Activated CD8-positive, alpha-beta T cell treated with anti-CD3 and anti-CD28 coated beads, Interleukin-2, amount 10 ng/mL, durations not matched to agents 7 days and 5 days (primary cell): ENCODE measurements at regions not wholly inside any gene's neighbourhood (a gene's known extent, or its start where the extent isn't known, plus 50 kb on each side); places are given as distances from the start of the nearest gene placed in this dataset.

Source experiments
- ATAC-seq: fragments of 150-1000 bp; cut with Tn5 transposase; one replicate; pipeline ENCODE4 v1.10.0; 2021; ENCODE audit warnings: moderate library complexity
- CTCF ChIA-PET: fragments of 350-600 bp; sonication (Branson Sonifier 250); formaldehyde crosslinking; loops from one replicate; lab custom pipeline; 2021; ENCODE audit warnings: antibody characterized with exemption; lab: Charles Lee
- POLR2A ChIA-PET: fragments of 350-600 bp; sonication (Branson Sonifier 250); formaldehyde crosslinking; loops from one replicate; lab custom pipeline; 2021; ENCODE audit warnings: antibody characterized with exemption; lab: Charles Lee
- DNase-seq: peaks from one replicate; pipeline ENCODE4 v3.0.0-alpha.2; 2020
- H3K27ac Mint-ChIP-seq: one replicate; pipeline ENCODE4 v1.8.0; 2021; ENCODE audit warnings: mild to moderate bottlenecking, mixed read lengths
- H3K27me3 Mint-ChIP-seq: one replicate; pipeline ENCODE4 v1.8.0; 2021; ENCODE audit warnings: low read depth, mixed read lengths
- H3K36me3 Mint-ChIP-seq: one replicate; pipeline ENCODE4 v1.8.0; 2021; ENCODE audit warnings: low read depth, mixed read lengths
- H3K4me1 Mint-ChIP-seq: one replicate; pipeline ENCODE4 v1.8.0; 2021; ENCODE audit warnings: low read depth, mixed read lengths
- H3K4me3 Mint-ChIP-seq: one replicate; pipeline ENCODE4 v1.8.0; 2021; ENCODE audit warnings: mild to moderate bottlenecking, mixed read lengths
- H3K9me3 Mint-ChIP-seq: one replicate; pipeline ENCODE4 v1.8.0; 2022; ENCODE audit warnings: mixed read lengths; ENCODE audit not compliant: insufficient read depth

- H3K9me3 Mint-ChIP-seq = no peaks in the 10 kb centered on the region
- ChIA-PET CTCF (no interaction called here), POLR2A (no interaction called here)
- no peaks in the 10 kb centered on the region for H3K27me3 Mint-ChIP-seq
- DNase-seq = no peak
- H3K4me1 Mint-ChIP-seq = no peaks in the 10 kb centered on the region
- H3K27ac Mint-ChIP-seq = no peak overlapping the region
- no peaks in the 10 kb centered on the region for H3K36me3 Mint-ChIP-seq
- ATAC-seq = no peak
- no peak overlapping the region for H3K4me3 Mint-ChIP-seq
Measured at GRCh38 chr2:71887196-71887595, 260.5 kb downstream of the CYP26B1 start.

- Mint-ChIP-seq H3K36me3 (no peaks in the 10 kb centered on the region), H3K27me3 (no peaks in the 10 kb centered on the region), H3K4me1 (no peaks in the 10 kb centered on the region), H3K9me3 (no peaks in the 10 kb centered on the region), H3K27ac (no peak overlapping the region), H3K4me3 (no peak overlapping the region)
- CTCF ChIA-PET = no interaction called here
- ATAC-seq (no peak), DNase-seq (no peak)
- POLR2A ChIA-PET = no interaction called here
Measured at GRCh38 chr2:71886241-71886640, 261.4 kb downstream of the CYP26B1 start.

- Mint-ChIP-seq H3K9me3 (no peaks in the 10 kb centered on the region), H3K36me3 (no peaks in the 10 kb centered on the region), H3K4me1 (no peaks in the 10 kb centered on the region), H3K27me3 (no peaks in the 10 kb centered on the region), H3K4me3 (no peak overlapping the region), H3K27ac (no peak overlapping the region)
- DNase-seq (no peak), ATAC-seq (no peak)
- POLR2A ChIA-PET = no interaction called here
- CTCF ChIA-PET = no interaction called here
Measured at GRCh38 chr2:71884303-71885042, 263.2 kb downstream of the CYP26B1 start.

- Mint-ChIP-seq H3K27me3 (no peaks in the 10 kb centered on the region), H3K36me3 (no peaks in the 10 kb centered on the region), H3K27ac (no peak overlapping the region), H3K4me1 (no peaks in the 10 kb centered on the region), H3K4me3 (no peak overlapping the region), H3K9me3 (no peaks in the 10 kb centered on the region)
- DNase-seq (no peak), ATAC-seq (no peak)
- CTCF ChIA-PET = no interaction called here
- POLR2A ChIA-PET = no interaction called here
Measured at GRCh38 chr2:71882949-71883472, 264.7 kb downstream of the CYP26B1 start.

- no peak overlapping the region for H3K27ac Mint-ChIP-seq
- no peaks in the 10 kb centered on the region for H3K4me1 Mint-ChIP-seq
- ChIA-PET POLR2A (no interaction called here), CTCF (no interaction called here)
- no peaks in the 10 kb centered on the region for H3K9me3 Mint-ChIP-seq
- DNase-seq (no peak), ATAC-seq (no peak)
- H3K27me3 Mint-ChIP-seq = no peaks in the 10 kb centered on the region
- H3K4me3 Mint-ChIP-seq = no peak overlapping the region
- no peaks in the 10 kb centered on the region for H3K36me3 Mint-ChIP-seq
Measured at GRCh38 chr2:71882236-71882946, 265.3 kb downstream of the CYP26B1 start.

- Mint-ChIP-seq H3K27ac (no peak overlapping the region), H3K4me3 (no peak overlapping the region), H3K4me1 (no peaks in the 10 kb centered on the region), H3K36me3 (no peaks in the 10 kb centered on the region), H3K27me3 (no peaks in the 10 kb centered on the region), H3K9me3 (no peaks in the 10 kb centered on the region)
- DNase-seq (no peak), ATAC-seq (no peak)
- ChIA-PET CTCF (no interaction called here), POLR2A (no interaction called here)
Measured at GRCh38 chr2:71880846-71881610, 266.6 kb downstream of the CYP26B1 start.

- Mint-ChIP-seq H3K4me1 (no peaks in the 10 kb centered on the region), H3K4me3 (no peak overlapping the region), H3K27ac (no peak overlapping the region), H3K27me3 (no peaks in the 10 kb centered on the region), H3K36me3 (no peaks in the 10 kb centered on the region), H3K9me3 (no peaks in the 10 kb centered on the region)
- no peak for DNase-seq
- ATAC-seq = no peak
- CTCF ChIA-PET = no interaction called here
- POLR2A ChIA-PET = no interaction called here
Measured at GRCh38 chr2:71880287-71880686, 267.4 kb downstream of the CYP26B1 start.

GRCh38 chr2:71879509-71880184, 268.0 kb downstream of the CYP26B1 start:
- ChIA-PET POLR2A (no interaction called here), CTCF (no interaction called here)
- Mint-ChIP-seq H3K4me3 (no peak overlapping the region), H3K27me3 (no peaks in the 10 kb centered on the region), H3K36me3 (no peaks in the 10 kb centered on the region), H3K9me3 (no peaks in the 10 kb centered on the region), H3K4me1 (no peaks in the 10 kb centered on the region), H3K27ac (no peak overlapping the region)
- ATAC-seq (no peak), DNase-seq (no peak)

- H3K9me3 Mint-ChIP-seq = no peaks in the 10 kb centered on the region
Measured at GRCh38 chr2:71878626-71879508, 268.8 kb downstream of the CYP26B1 start.

GRCh38 chr2:71877636-71878035, 270.0 kb downstream of the CYP26B1 start:
- Mint-ChIP-seq H3K36me3 (no peaks in the 10 kb centered on the region), H3K27me3 (no peaks in the 10 kb centered on the region), H3K27ac (no peak overlapping the region), H3K9me3 (no peaks in the 10 kb centered on the region), H3K4me1 (no peaks in the 10 kb centered on the region), H3K4me3 (no peak overlapping the region)
- POLR2A ChIA-PET = no interaction called here
- DNase-seq (no peak), ATAC-seq (no peak)
- CTCF ChIA-PET = no interaction called here

More at GRCh38 chr2:71878626-71879508, 268.8 kb downstream of the CYP26B1 start:
- DNase-seq (no peak), ATAC-seq (no peak)
- no peak overlapping the region for H3K4me3 Mint-ChIP-seq
- H3K4me1 Mint-ChIP-seq = no peaks in the 10 kb centered on the region
- CTCF ChIA-PET = no interaction called here
- POLR2A ChIA-PET = no interaction called here
- no peak overlapping the region for H3K27ac Mint-ChIP-seq
- H3K27me3 Mint-ChIP-seq = no peaks in the 10 kb centered on the region
- no peaks in the 10 kb centered on the region for H3K36me3 Mint-ChIP-seq
